Endothelial cell (in vitro differentiated cells): ENCODE measurements at regions not wholly inside any gene's neighbourhood (a gene's known extent, or its start where the extent isn't known, plus 50 kb on each side); places are given as distances from the start of the nearest gene placed in this dataset.
A peak's percentile ranks its signal among the peaks of the same experiment; 100 is the strongest.

Source experiments
- DNase-seq: peaks from one replicate; pipeline ENCODE4 v3.0.0; 2021; ENCODE audit warnings: low spot score
- H3K27ac Mint-ChIP-seq: one replicate; pipeline ENCODE4 v1.8.0; 2021; ENCODE audit warnings: mixed read lengths, inconsistent platforms; ENCODE audit not compliant: unreplicated experiment
- H3K27me3 Mint-ChIP-seq: one replicate; pipeline ENCODE4 v1.8.0; 2021; ENCODE audit warnings: mild to moderate bottlenecking, moderate library complexity, mixed read lengths, inconsistent platforms; ENCODE audit not compliant: unreplicated experiment
- H3K36me3 Mint-ChIP-seq: one replicate; pipeline ENCODE4 v1.8.0; 2021; ENCODE audit warnings: mild to moderate bottlenecking, low read depth, mixed read lengths, inconsistent platforms; ENCODE audit not compliant: unreplicated experiment
- H3K4me1 Mint-ChIP-seq: one replicate; pipeline ENCODE4 v1.8.0; 2021; ENCODE audit warnings: mild to moderate bottlenecking, mixed read lengths, inconsistent platforms; ENCODE audit not compliant: unreplicated experiment
- H3K4me3 Mint-ChIP-seq: one replicate; pipeline ENCODE4 v1.8.0; 2021; ENCODE audit warnings: mild to moderate bottlenecking, mixed read lengths, inconsistent platforms; ENCODE audit not compliant: unreplicated experiment
- H3K9me3 Mint-ChIP-seq: one replicate; pipeline ENCODE4 v1.8.0; 2021; ENCODE audit warnings: mixed read lengths, inconsistent platforms; ENCODE audit not compliant: unreplicated experiment
- CTCF ChIP-seq: fragments of 200-600 bp; sonication (generic); IDR thresholded peaks from one replicate; pipeline ENCODE4 v1.5.0; 2021; ENCODE audit warnings: antibody characterized with exemption; ENCODE audit not compliant: unreplicated experiment

- DNase-seq = no peak
- H3K9me3 Mint-ChIP-seq = no peaks in the 10 kb centered on the region
- no peak overlapping the region for H3K4me3 Mint-ChIP-seq
- no peaks in the 10 kb centered on the region for H3K27me3 Mint-ChIP-seq
- no peak overlapping the region for H3K27ac Mint-ChIP-seq
- TF ChIP-seq CTCF = no peak
- H3K36me3 Mint-ChIP-seq = no peaks in the 10 kb centered on the region
- H3K4me1 Mint-ChIP-seq = peaks cover 3% of the 10 kb centered on the region
Observed at GRCh38 chr12:91493308-91493707, 310.7 kb upstream of the DCN start.

GRCh38 chr12:91492648-91493047 lies 310.0 kb upstream of the DCN start:
- no peak for DNase-seq
- Mint-ChIP-seq H3K36me3 (no peaks in the 10 kb centered on the region), H3K9me3 (no peaks in the 10 kb centered on the region), H3K4me1 (peaks cover 3% of the 10 kb centered on the region), H3K27me3 (no peaks in the 10 kb centered on the region), H3K4me3 (no peak overlapping the region), H3K27ac (peak overlapping the region; percentile 48)
- TF ChIP-seq CTCF = no peak

- Mint-ChIP-seq H3K9me3 (no peaks in the 10 kb centered on the region), H3K36me3 (no peaks in the 10 kb centered on the region), H3K4me3 (no peak overlapping the region), H3K27me3 (no peaks in the 10 kb centered on the region), H3K4me1 (peaks cover 3% of the 10 kb centered on the region), H3K27ac (no peak overlapping the region)
- DNase-seq = no peak
- TF ChIP-seq CTCF = no peak
Observed at GRCh38 chr12:91490667-91491311, 308.2 kb upstream of the DCN start.

GRCh38 chr12:91483471-91483985 lies 300.9 kb upstream of the DCN start:
- Mint-ChIP-seq H3K27me3 (no peaks in the 10 kb centered on the region), H3K9me3 (no peaks in the 10 kb centered on the region), H3K4me3 (no peak overlapping the region), H3K36me3 (no peaks in the 10 kb centered on the region), H3K27ac (no peak overlapping the region), H3K4me1 (no peaks in the 10 kb centered on the region)
- no peak for TF ChIP-seq CTCF
- no peak for DNase-seq

- DNase-seq = no peak
- H3K27ac Mint-ChIP-seq = no peak overlapping the region
- H3K27me3 Mint-ChIP-seq = no peaks in the 10 kb centered on the region
- TF ChIP-seq CTCF = no peak
- H3K9me3 Mint-ChIP-seq = no peaks in the 10 kb centered on the region
- no peaks in the 10 kb centered on the region for H3K36me3 Mint-ChIP-seq
- H3K4me3 Mint-ChIP-seq = no peak overlapping the region
- H3K4me1 Mint-ChIP-seq = no peaks in the 10 kb centered on the region
Observed at GRCh38 chr12:91482231-91482630, 299.6 kb upstream of the DCN start.
